NT2/D1 (cell line): ENCODE measurements at regions not wholly inside any gene's neighbourhood (a gene's known extent, or its start where the extent isn't known, plus 50 kb on each side); places are given as distances from the start of the nearest gene placed in this dataset.

Experiments
- DNase-seq: peaks from one replicate; pipeline ENCODE4 v3.0.0-alpha.2; 2011; ENCODE audit warnings: low read depth, low spot score
- H3K27me3 ChIP-seq: 2 replicates; pipeline ENCODE4 v1.6.0; 2011; ENCODE audit warnings: mild to moderate bottlenecking; ENCODE audit not compliant: insufficient read length, insufficient read depth
- H3K36me3 ChIP-seq: 2 replicates; pipeline ENCODE4 v1.6.1; 2011; ENCODE audit warnings: mild to moderate bottlenecking, low read length, mixed read lengths; ENCODE audit not compliant: insufficient read depth, insufficient read length
- H3K4me1 ChIP-seq: 2 replicates; pipeline ENCODE4 v1.5.1; 2011; ENCODE audit not compliant: insufficient read depth, insufficient read length
- H3K4me3 ChIP-seq: 2 replicates; pipeline ENCODE4 v1.5.1; 2011; ENCODE audit warnings: low read depth; ENCODE audit not compliant: insufficient read length
- H3K9ac ChIP-seq: 2 replicates; pipeline ENCODE4 v1.6.0; 2011; ENCODE audit warnings: low read depth; ENCODE audit not compliant: insufficient read length
- H3K9me3 ChIP-seq: 2 replicates; pipeline ENCODE4 v1.5.1; 2011; ENCODE audit warnings: mild to moderate bottlenecking, low read length; ENCODE audit not compliant: insufficient read depth
- SUZ12 ChIP-seq: IDR thresholded peaks from 2 replicates; pipeline ENCODE4 v1.6.1; 2011; ENCODE audit not compliant: insufficient read length, insufficient read depth; ENCODE audit errors: extremely low read depth
- YY1 ChIP-seq: IDR thresholded peaks from 2 replicates; pipeline ENCODE4 v1.6.1; 2011; ENCODE audit not compliant: insufficient read length, insufficient read depth
- ZNF274 ChIP-seq: IDR thresholded peaks from 2 replicates; pipeline ENCODE4 v1.6.1; 2011; ENCODE audit warnings: mild to moderate bottlenecking, low read depth, low read length

DNA sequence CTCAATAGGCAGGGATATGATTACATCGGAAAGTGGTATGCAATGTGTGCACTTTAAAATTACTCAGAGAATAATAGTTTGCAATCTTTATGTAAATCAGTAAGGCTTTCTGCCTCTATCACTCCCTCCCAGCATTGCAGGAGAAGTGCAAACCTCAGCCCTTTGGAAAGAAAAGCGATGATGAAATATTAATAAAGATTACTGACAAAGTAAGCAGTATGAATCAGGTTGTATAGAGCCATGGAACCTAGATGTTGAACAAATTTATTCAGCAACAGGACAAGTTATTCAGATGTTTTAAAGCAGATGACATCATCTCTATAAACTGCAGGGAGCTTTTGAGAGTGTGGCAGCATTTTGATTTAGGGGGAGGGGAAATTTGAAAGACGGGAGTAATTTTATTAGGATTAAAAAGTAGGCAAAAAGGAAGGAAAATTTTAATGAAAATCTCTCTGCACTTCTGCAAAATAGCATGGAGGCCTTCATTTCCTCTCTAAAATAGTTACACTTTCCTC, 631.7 kb upstream of the GRIA3 start:
- Histone ChIP-seq H3K27me3 (no peaks in the 10 kb centered on the region), H3K9me3 (no peaks in the 10 kb centered on the region), H3K9ac (no peak overlapping the region), H3K4me3 (no peak overlapping the region), H3K36me3 (no peaks in the 10 kb centered on the region), H3K4me1 (no peaks in the 10 kb centered on the region)
- DNase-seq = no peak
- TF ChIP-seq YY1 (no peak), SUZ12 (no peak), ZNF274 (no peak)

DNA sequence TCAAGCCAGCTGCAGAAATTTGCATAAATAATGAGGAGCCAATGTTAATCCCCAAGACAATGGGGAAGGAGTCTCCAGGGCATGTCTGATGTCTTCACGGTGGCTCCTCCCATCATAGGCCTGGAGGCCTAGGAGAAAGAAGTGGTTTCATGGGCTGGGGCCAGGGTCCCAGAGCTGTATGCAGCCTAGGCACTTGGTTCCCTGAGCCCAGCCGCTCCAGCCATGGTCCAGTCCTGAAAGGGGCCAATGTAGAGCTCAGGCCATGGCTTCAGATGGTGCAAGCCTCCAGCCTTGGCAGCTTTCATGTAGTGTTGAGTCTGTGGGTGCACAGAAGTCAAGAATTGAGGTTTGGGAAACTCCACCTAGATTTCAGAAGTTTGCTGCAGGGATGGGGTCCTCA, 628.2 kb upstream of the GRIA3 start:
- no peak for TF ChIP-seq SUZ12
- no peak for TF ChIP-seq YY1
- TF ChIP-seq ZNF274 = no peak
- no peak for DNase-seq
- no peaks in the 10 kb centered on the region for H3K27me3 ChIP-seq

DNA sequence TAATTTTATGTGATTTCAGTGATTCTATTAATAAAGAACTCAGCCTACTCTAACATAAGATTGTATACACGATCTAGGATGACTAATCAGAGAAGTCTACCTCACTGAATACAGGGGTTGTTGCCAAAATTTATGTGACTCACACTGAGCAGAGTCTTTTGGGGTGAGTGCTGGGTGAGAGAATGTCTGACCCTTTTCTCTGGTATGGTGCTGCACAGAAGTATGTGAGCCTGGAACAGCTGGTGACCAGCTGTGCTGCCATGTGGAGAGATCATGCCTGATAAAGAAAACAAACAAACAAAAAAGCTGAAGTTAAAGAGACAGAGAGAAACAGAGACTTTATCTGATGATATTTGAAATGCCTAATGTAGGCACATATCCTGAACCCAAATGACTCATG, 618.1 kb upstream of the GRIA3 start:
- Histone ChIP-seq H3K9me3 (no peaks in the 10 kb centered on the region), H3K27me3 (no peaks in the 10 kb centered on the region), H3K4me3 (no peak overlapping the region), H3K4me1 (no peaks in the 10 kb centered on the region), H3K36me3 (no peaks in the 10 kb centered on the region), H3K9ac (no peak overlapping the region)
- no peak for DNase-seq
- TF ChIP-seq ZNF274 = no peak
- no peak for TF ChIP-seq YY1
- TF ChIP-seq SUZ12 = no peak

More for the DNA sequence above, 628.2 kb upstream of the GRIA3 start:
- Histone ChIP-seq H3K36me3 (no peaks in the 10 kb centered on the region), H3K9ac (no peak overlapping the region), H3K4me3 (no peak overlapping the region), H3K9me3 (no peaks in the 10 kb centered on the region), H3K4me1 (no peaks in the 10 kb centered on the region)

DNA sequence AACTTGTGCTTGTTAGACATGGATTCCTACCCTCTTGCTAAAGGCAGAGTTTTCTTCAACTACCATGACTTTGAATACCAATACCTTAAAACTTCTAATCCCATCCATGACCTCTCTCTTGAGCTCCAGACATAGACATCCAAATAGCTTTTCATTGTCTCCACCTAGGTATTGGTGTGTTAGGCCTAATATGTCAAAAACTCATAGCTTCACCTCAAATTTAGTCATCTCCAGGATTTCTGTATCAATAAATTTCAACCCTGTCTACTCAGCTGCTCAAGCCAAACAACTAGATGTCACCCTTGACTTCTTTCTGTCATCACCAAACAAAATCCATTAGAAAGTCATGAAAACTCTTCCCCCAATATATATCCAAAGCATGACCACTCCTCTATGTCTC, 617.7 kb upstream of the GRIA3 start:
- H3K4me3 ChIP-seq = no peak overlapping the region
- no peaks in the 10 kb centered on the region for H3K4me1 ChIP-seq
- H3K36me3 ChIP-seq = no peaks in the 10 kb centered on the region
- H3K27me3 ChIP-seq = no peaks in the 10 kb centered on the region
- no peaks in the 10 kb centered on the region for H3K9me3 ChIP-seq
- no peak for DNase-seq
- no peak overlapping the region for H3K9ac ChIP-seq
- no peak for TF ChIP-seq YY1
- TF ChIP-seq SUZ12 = no peak
- no peak for TF ChIP-seq ZNF274

DNA sequence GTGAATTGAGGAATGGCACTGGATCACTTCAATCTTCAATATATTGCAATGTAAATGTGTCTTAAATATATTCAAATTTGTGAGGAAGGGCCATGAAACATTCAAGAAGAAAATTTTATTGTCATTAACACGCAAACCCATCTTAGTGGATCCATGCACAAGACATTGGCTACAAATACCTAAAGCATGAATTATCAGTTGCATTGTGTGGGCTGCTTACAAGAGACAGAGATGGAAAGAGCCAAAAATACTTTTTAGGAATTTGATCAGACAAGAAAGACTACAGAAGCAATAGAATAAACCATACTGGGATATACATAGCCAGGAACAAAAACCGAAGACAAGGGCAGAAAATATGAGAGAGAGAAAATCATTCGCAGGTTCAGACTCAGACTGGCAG, 616.2 kb upstream of the GRIA3 start:
- DNase-seq = no peak
- H3K4me1 ChIP-seq = no peaks in the 10 kb centered on the region
- H3K4me3 ChIP-seq = no peak overlapping the region
- H3K36me3 ChIP-seq = no peaks in the 10 kb centered on the region
- no peaks in the 10 kb centered on the region for H3K9me3 ChIP-seq
- no peaks in the 10 kb centered on the region for H3K27me3 ChIP-seq
- TF ChIP-seq ZNF274 (no peak), YY1 (no peak), SUZ12 (no peak)
- H3K9ac ChIP-seq = no peak overlapping the region

DNA sequence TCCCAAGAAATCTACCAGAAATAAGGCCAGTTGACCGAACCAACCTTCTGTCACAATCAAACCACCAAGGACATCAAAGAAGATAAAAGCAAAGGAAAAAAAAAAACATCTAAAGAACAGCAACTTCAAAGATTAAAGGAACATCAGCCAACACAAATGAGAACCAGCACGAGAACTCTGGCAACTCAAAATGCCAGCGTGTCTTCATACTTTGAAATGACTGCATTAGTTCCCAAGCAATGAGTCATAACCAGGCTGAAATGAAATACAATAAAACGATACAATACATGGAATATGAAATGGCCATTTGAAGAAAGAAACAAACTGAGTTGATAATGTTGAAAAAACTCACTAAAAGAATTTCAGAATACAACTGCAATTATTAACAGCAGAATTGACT, 611.6 kb upstream of the GRIA3 start:
- no peak overlapping the region for H3K9ac ChIP-seq
- H3K9me3 ChIP-seq = no peaks in the 10 kb centered on the region; the same call in 1 of the 2 replicates
- no peak overlapping the region for H3K4me3 ChIP-seq
- no peaks in the 10 kb centered on the region for H3K36me3 ChIP-seq
- H3K27me3 ChIP-seq = no peaks in the 10 kb centered on the region
- DNase-seq = no peak
- H3K4me1 ChIP-seq = no peaks in the 10 kb centered on the region
- TF ChIP-seq SUZ12 = no peak
- TF ChIP-seq ZNF274 = no peak

DNA sequence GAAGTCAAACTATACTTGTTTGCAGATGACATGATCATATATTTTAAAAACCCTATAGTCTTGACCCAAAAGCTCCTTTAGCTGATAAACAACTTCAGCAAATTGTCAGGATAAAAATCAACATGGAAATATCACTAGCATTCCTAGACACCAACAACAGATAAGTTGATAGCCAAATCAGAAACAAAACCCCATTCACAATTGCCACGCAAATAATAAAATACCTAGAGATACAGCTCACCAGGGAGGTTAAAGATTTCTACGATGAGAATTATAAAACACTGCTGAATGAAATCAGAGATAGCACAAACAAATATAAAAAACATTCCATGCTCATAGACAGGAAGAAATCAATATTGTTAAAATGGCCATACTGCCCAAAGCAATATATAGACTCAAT, 605.0 kb upstream of the GRIA3 start:
- no peak overlapping the region for H3K4me3 ChIP-seq
- H3K9me3 ChIP-seq = no peaks in the 10 kb centered on the region; the same call in 1 of the 2 replicates
- no peak overlapping the region for H3K9ac ChIP-seq
- H3K27me3 ChIP-seq = no peaks in the 10 kb centered on the region
- no peak for DNase-seq
- H3K4me1 ChIP-seq = no peaks in the 10 kb centered on the region
- TF ChIP-seq ZNF274 (no peak), YY1 (no peak), SUZ12 (no peak)
- H3K36me3 ChIP-seq = no peaks in the 10 kb centered on the region

DNA sequence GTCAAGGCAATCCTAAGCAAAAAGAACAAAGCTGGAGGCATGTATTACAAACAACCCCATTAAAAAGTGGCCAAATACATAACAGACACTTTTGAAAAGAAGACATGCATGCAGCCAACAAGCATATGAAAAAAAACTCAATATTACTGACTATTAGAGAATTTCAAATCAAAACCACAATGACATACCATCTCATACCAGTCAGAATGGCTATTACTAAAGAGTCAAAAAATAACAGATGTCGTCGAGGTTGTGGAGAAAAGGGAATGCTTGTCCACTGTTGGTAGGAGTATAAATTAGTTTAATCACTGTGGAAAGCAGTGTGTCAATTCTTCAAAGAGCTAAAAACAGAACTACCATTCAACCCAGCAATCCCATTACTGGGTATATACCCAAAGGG, 604.6 kb upstream of the GRIA3 start:
- H3K4me1 ChIP-seq = no peaks in the 10 kb centered on the region

More for the DNA sequence above, 604.6 kb upstream of the GRIA3 start:
- TF ChIP-seq YY1 (no peak), SUZ12 (no peak), ZNF274 (no peak)
- DNase-seq = no peak
- Histone ChIP-seq H3K9ac (no peak overlapping the region), H3K9me3 (no peaks in the 10 kb centered on the region; the same call in 1 of the 2 replicates), H3K36me3 (no peaks in the 10 kb centered on the region), H3K4me3 (no peak overlapping the region), H3K27me3 (no peaks in the 10 kb centered on the region)
